OCI-LY1 (cell line): ENCODE measurements at regions not wholly inside any gene's neighbourhood (a gene's known extent, or its start where the extent isn't known, plus 50 kb on each side); places are given as distances from the start of the nearest gene placed in this dataset.

Experiments
- CTCF ChIP-seq: fragments of 200-600 bp; sonication (generic), shearing (Covaris generic); IDR thresholded peaks from 2 replicates; pipeline ENCODE4 v1.5.1; 2017; ENCODE audit warnings: mild to moderate bottlenecking, antibody characterized with exemption, low read length, moderate library complexity, mixed read lengths
- EZH2 ChIP-seq: fragments of 200-600 bp; sonication (generic), shearing (Covaris generic); IDR thresholded peaks from 2 replicates; pipeline ENCODE4 v1.8.0; 2017; ENCODE audit warnings: borderline replicate concordance, mixed run types, mild to moderate bottlenecking, antibody characterized with exemption, low read length, moderate library complexity, mixed read lengths

- TF ChIP-seq CTCF (no peak), EZH2 (no peak)
Measured at GRCh38 chr15:97071668-97072067, 741.2 kb downstream of the NR2F2 start.
